Embryonic facial prominence (tissue), 1 donor: ENCODE measurements at regions not wholly inside any gene's neighbourhood (a gene's known extent, or its start where the extent isn't known, plus 50 kb on each side); places are given as distances from the start of the nearest gene placed in this dataset.
"Not testable (repeated sequence)": the region's sequence is repeated elsewhere in the genome, so short reads cannot be mapped to it uniquely, and the experiment has no call there.

Experiments used
- DNase-seq: peaks from one replicate; pipeline ENCODE4 v3.0.0-alpha.2; 2016; ENCODE audit errors: extremely low spot score

- DNase-seq = no peak
Observed at GRCh38 chr13:46498650-46499049, 54.3 kb upstream of the LRCH1 start.

- peak; percentile 42 for DNase-seq
Observed at GRCh38 chr13:46496086-46496485, 56.9 kb upstream of the LRCH1 start.

DNA sequence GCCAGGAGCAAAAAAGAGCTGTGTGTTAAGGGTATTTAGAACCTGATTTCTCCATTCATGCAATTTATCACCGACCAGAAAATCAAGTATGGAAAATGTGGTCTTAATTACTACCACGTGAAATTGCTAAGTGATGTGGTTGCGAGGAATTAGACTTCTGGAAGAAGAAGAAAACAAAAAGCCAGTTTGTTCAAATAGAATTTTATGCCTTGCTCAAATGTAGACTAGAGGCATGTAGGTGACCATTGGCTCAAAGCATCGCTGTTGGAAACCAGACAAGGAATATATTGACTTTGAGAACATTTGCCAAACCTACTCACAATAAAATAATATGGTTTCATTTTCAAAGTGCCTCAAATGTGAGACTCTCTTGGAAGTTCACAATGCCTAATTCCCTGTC is 57.3 kb upstream of the LRCH1 start:
- DNase-seq = no peak

DNA sequence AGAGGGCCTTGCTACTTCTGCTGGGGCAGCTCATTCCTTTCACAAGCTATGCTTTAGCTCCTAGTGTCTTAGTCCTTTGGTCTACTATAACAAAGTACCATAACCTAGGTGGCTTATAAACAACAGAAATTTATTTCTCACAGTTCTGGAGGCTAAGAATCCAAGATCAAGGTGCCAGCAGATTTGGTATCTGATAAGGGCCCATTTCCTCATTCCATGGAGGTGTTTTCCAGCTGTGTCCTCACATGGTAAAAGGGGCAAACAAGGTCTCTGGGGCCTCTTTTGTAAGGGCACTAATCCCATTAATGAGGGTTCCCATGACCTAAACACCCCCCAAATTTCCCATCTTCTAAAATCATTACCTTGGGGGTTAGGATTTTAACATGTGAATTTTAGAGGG is 57.9 kb upstream of the LRCH1 start:
- DNase-seq = no peak

GRCh38 chr13:46492946-46493345 is 60.0 kb upstream of the LRCH1 start:
- peak; percentile 32 for DNase-seq

- no peak for DNase-seq
Observed at GRCh38 chr13:46491641-46492040, 61.3 kb upstream of the LRCH1 start.

DNA sequence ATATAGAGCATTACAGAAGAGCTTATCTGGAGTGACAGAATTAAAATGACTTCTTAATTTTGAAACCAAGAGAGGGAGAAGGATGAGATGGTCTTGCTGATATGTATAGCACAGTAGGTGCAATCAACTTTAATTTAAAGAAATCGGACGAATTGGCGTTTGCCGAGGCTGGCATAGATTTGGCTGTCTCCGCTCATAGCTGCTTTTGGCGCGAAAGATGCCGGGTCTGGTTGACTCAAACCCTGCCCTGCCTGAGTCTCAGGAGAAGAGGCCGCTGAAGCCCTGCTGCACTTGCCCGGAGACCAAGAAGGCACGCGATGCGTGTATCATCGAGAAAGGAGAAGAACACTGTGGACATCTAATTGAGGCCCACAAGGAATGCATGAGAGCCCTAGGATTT is 62.3 kb upstream of the LRCH1 start:
- not testable (repeated sequence) for DNase-seq

DNA sequence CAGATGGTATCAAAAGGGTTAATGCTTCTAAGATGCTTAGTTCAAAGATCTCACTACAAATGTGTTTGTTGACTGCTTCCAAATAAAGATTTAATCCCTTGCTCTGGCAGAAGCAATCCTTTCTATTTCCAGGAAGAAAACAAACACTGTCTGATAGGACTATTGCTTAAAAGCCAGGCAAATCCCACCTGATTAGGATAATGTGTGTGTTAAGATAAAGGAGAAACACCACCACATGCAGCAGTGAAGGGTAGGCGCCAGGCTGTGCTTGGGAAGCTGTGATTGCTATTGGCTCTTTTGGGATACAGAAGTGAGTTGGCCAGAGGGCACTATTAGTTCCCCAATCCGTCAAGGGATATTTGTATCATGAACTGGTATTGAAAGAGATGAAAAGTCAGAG is 62.8 kb upstream of the LRCH1 start:
- no peak for DNase-seq

GRCh38 chr13:46489586-46490023 is 63.4 kb upstream of the LRCH1 start:
- peak; percentile 34 for DNase-seq

DNA sequence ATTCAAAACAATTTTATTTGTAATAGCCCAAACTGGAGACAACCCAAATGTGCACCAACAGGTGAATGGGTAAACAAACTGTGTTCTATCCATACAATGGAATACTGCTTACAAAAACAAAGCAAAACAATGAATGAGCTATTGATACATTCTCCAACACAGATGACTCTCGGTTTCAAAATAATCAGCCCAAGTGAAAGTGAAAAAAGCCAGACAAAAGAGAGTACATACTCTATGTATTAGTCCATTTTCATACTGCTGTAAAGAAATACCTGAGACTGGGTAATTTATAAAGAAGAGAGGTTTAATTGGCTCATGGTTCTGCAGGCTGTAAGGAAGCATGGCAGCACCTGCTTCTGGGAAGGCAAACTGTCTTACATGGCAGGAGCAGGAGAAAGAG is 65.2 kb upstream of the LRCH1 start:
- no peak for DNase-seq

GRCh38 chr13:46486270-46486669 is 66.7 kb upstream of the LRCH1 start:
- no peak for DNase-seq

DNA sequence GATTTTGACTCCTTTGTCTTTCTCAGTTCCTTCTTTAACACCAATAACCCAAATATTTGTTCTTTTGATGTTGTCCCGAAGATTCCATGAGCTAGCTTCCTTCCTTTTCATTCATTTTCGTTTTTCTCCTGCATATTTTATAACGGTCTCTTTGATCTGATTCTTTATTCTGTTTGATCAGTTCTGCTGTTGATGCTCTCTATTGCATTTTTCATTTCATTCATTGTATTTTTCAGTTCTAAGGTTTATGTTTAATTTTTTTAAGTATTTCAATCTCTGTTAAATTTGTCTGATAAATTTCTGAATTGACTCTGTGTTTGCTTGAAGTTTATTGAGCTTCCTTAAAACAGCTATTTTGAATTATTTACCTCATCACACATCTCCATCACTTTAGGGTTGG is 68.4 kb upstream of the LRCH1 start:
- DNase-seq = no peak

DNA sequence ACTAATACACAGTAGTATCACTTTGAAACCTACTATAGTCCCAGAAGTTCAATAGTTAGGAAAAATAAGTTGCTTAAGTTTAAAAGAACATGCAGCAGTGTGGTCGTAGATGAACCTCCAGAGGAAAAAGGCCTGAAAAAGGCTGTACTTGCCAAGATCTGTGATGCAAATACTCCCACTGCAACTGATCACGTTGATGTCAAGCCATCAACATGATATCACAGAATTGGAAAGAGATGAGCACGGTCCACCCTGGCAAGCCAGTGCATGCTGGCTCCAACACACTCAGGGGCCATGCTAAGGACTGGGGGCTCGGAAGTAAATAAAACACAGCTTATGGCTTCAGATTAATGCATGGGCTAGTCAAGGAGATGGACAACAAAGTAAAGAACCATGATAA is 71.8 kb upstream of the LRCH1 start:
- no peak for DNase-seq

DNA sequence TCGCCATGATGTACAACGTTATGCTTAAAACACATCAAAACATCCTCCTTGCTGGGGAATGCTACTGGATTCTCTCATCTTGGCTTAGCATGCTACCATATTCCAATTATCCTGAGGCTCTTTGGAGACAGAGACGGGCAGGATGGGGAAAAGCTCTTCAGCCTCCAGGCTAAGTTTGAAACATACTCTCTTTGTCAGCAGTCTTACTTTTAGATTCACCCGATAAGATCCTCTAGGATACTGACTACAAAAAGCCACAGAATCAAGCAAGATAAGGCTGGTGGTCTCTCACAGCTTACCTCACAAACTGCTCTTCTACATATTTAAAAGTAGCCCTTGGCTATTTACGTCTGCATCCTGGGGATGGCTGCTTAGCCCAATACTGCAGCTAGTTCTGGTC is 72.8 kb upstream of the LRCH1 start:
- no peak for DNase-seq

DNA sequence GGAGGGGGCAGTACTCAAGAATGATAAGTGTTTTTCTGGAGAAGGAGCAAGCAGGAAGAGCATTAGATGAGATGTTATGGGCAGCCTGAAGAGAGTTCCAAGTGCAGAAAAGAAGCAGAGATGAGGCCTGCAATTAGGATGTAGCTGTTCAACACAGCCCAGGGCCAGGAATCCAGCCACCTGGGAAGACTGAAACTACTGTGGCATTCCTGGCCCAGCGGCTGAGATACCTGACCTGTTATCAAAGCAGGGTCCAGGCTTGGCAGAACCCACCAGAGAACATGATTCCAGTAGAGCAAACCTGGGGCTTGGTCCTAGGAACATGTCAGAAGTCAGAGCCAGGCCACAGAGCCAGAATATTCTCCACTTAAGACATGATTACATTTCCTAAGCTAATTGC is 73.3 kb upstream of the LRCH1 start:
- no peak for DNase-seq

GRCh38 chr13:46479283-46479682 is 73.7 kb upstream of the LRCH1 start:
- DNase-seq = no peak

DNA sequence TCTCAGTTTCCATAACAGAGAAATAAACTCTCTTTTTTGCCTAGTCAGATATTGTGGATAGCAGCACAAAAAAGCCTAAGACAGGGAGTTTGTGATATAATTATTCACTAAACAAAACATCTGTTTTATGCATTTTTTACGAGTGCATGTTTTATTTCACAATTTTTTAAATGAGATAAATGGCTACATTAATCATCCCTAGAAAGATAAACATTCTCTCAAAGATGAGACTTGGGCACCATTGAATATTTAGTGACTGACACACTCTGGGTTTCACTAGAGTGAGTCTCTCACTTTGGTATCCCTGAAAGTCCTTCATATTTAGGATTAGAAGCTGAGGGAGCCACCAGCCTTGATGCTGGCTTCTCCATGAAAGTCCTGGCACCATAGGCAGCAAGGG is 74.3 kb upstream of the LRCH1 start:
- no peak for DNase-seq

DNA sequence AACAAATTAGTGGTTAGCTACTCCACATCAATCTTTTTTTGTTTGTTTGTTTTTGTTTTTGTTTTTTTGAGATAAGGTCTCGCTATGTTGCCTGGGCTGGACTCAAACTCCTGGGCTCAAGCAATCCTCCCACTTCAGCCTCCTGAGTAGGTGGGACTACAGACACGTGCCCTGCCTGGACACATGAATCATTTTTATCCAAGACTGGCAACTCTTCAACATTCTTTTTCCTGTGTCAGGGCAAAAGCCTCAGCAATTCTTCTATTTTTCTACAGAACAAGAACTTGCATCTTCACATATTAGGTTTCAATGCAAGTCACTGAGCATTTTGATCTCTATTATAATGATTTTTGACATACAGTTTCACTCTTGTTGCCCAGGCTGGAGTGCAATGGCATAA is 76.8 kb upstream of the LRCH1 start:
- DNase-seq = no peak

- DNase-seq = no peak
Observed at GRCh38 chr13:46475541-46475991, 77.4 kb upstream of the LRCH1 start.

- no peak for DNase-seq
Observed at GRCh38 chr13:46473806-46474205, 79.2 kb upstream of the LRCH1 start.

DNA sequence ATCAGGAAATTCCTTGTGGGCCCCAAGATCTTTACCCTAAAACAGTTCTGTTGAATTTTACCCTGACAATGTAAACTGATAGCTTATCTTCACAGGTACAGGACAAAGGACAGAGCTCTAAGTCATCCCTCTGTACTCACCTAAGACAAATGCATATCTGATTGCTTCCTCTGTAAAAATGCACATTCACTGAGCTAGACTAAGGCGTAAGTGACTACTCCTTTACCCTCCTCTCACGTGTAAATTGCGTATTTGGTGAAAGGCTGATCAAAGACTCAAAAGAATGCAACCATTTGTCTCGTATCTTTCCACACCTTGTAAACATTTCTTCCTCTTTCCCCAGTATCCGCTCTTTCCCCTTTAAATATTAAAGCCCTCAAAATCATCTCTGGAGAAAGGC is 80.6 kb upstream of the LRCH1 start:
- no peak for DNase-seq

- DNase-seq = not testable (repeated sequence)
Observed at GRCh38 chr13:46469699-46470098, 82.6 kb upstream of the RUBCNL start.

- DNase-seq = no peak
Observed at GRCh38 chr13:46468570-46469463, 81.8 kb upstream of the RUBCNL start.

DNA sequence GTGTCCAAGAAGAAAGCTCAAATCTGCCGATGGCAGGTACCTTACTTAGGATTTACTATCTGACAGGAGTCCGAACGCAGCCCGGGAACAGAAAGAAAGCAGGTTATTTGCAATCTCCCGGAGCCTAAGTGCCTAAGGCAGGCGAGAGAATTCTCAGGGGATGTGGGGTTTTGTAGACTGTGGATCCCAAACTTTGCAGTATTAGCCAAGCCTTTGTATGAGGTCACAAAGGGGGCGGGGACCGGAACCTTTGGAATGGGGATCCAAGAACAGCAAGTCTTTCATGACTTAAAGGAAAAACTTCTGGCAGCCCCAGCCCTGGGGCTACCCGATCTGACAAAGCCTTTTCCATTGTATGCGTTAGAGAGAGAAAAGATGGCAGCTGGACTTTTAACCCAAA is 80.6 kb upstream of the RUBCNL start:
- DNase-seq = not testable (repeated sequence)
